HG03439 (cell line): ENCODE measurements at regions not wholly inside any gene's neighbourhood (a gene's known extent, or its start where the extent isn't known, plus 50 kb on each side); places are given as distances from the start of the nearest gene placed in this dataset.
"Not testable (repeated sequence)": the region's sequence is repeated elsewhere in the genome, so short reads cannot be mapped to it uniquely, and the experiment has no call there.

Source experiments
- ATAC-seq: cut with Tn5 transposase; IDR thresholded peaks from one replicate; pipeline ENCODE4 v1.9.1; 2021; ENCODE audit warnings: mild to moderate bottlenecking, moderate library complexity; ENCODE audit not compliant: unreplicated experiment

DNA sequence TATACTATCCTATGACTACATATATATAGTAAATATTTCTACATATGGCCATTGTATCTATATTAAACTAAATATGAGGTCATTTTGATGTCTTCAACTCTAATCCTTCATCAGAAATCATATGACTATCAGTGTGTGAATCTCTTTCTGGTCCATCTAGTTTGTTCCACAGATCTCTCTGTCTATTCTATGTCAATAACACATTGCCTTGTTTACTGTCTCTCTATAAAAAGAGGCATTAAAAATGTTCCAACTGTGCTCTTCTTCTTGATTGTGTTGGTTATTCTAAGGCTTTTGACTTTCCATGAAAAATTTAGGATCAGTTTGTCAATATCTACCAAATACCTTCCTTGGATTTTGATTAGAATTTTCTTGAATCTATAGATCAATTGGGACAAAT lies 338.3 kb upstream of the FSTL5 start:
- ATAC-seq = no peak

DNA sequence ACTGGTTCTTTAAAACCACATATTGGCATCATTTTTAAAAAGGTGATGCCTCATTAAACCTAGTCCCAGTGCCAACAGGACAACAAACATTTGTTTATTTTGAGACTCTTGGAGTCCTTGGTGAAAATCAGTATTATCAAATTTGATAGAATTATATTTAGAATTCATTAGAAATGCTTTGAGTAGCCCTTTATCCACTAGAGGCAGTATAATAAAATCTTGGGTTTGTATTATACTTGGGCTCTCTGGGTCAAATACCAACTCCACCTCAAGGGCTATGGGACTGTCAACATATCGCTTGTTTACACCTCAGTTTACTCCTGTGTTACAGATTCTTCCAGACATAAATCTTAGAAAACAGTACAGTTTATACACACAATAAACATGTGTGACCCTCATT lies 335.7 kb upstream of the FSTL5 start:
- ATAC-seq = no peak

DNA sequence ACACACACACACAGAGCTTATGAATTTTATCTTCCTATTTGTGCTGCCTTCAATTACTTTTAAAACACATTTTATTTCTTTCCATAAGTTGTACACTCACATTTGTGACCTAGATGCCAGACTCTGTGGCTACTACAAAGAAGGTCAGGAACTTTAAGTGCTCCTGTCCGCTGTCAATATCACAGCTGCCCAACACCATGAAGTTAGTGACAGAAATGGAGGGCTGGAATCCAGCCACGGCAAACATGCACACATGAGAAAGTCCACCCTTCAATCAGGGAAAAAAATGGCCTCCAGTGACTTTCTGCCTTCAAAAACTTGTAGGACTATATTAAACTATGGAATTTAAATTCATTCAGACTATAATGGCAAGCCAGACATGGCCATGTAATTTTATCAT lies 334.4 kb upstream of the FSTL5 start:
- ATAC-seq = no peak

DNA sequence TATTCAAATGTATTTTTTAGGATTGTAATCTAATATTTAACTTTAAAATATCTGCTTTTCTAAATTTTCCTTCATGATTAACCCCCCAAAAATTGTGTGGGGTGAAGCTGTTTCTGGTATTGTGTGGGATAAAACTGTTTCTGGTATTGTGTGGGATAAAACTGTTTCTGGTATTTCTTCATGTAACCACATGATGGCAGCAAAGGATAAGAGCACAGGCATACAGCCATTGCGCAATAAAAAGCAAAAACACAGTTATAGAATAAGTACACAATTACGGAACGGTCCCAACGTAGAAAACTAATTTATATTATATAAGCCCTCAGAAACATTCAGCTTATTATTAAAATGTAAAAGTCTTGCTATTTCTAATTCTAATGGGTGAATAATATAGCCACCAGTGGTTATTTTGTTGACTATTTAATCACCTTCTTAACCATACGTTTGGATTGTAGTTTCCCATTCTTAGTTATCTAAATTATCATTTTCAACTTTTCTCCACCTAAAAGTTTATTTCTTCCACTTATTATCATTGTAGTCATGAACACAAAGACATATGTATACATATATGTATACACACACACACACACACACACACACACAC lies 333.9 kb upstream of the FSTL5 start:
- ATAC-seq = peak; percentile 82

DNA sequence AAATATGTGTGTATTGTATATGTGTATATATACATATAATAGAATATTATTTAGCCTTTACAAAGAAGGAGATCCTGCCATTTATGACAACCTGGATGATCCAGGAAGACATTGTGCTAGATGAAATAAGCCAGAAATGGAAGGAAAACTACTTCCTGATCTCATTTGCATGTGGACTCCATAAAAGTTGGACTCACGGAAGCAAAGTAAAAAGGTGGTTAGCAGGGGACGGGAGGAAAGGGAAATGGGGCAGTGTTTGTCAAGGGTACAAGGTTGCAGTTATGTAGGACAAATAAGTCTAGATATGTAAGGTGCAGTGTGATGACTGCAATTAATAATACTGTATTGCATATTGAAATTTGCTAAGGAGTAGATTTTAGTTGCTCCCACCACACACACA lies 331.1 kb upstream of the FSTL5 start:
- no peak for ATAC-seq

DNA sequence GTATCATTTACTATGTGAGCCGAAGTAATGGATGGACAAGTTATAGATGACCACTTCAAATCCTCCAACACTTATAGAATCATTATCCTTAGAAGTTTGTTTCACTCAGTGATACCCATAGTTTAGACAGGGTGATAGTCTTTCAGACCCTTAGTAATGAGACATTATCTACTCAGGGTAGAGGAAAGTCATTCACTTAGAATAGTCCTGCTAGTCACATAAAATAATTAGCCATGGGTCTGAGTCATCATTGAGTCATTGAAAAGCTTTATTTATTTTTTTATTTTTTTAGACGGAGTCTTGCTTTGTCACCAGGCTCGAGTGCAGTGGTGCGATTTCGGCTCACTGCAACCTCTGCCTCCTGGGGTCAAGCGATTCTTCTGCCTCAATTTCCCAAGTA lies 321.7 kb upstream of the FSTL5 start:
- no peak for ATAC-seq

DNA sequence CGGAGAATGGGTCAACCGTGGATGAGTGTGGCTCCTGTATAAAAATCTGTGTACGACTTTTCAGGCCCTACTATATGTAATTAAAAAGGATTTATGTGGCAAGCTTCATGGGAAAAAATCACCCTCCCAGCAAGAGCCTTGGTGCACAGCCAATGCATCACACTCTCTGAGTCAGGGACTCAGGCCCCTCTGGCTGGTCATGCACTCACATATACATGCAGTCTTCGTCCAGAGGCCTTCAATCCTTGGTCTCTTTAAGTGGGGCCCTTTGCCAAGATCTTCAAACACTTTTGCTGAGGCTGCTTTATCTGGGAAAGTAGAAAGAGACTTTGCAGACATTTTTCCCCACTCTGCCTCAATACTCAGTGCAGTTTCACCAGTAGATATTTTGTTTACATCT lies 311.4 kb upstream of the FSTL5 start:
- ATAC-seq = no peak

DNA sequence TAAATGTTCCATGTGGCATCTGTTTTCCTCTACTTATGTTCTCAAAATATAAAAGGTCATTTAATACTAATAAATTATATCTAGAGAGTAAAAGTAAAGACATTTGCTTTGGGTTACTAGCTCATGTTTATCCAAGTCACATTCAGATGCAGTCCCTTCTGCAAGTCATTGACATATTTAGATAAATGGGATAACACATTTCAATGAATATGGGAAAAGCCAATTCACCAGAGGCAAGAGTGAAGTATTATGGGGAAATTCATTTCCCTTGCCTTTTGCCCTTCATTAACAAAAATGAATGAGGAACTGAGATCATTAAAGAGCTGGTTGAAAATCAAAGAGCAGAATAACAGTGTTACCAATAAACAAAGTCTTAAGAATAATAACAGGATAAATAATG lies 306.2 kb upstream of the FSTL5 start:
- ATAC-seq = no peak

DNA sequence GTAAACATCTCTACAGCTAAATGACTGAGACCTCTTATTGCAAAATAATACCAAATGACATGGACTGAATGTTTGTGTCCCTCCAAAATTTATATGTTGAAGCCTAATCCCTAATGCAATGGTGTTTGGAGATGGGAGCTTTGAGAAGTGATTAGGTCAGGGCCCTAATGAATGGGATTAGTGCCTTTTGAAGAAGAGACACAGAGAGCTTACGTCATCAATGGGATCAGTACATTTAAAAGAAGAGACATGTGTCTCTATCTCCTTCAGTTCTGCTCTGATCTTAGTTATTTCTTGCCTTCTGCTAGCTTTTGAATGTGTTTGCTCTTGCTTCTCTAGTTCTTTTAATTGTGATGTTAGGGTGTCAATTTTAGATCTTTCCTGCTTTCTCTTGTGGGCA lies 301.6 kb upstream of the FSTL5 start:
- not testable (repeated sequence) for ATAC-seq

DNA sequence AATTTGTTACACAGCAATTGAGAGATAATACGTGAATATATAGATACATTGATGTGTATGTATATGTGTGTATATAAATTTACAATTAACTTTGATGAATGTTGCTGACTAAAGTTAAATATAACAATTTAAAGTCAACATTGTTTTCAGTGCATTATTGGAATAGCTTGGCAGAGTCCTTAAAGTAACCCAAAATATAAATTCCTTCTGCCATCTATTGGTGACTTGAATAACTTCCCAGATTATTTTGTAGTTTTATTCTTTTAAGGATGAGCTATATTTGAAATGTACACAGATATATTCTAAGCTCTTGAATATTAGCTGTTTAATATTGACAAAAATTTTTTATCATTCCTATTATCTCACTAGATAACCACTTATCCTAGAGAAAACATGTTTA lies 298.2 kb upstream of the FSTL5 start:
- ATAC-seq = no peak

DNA sequence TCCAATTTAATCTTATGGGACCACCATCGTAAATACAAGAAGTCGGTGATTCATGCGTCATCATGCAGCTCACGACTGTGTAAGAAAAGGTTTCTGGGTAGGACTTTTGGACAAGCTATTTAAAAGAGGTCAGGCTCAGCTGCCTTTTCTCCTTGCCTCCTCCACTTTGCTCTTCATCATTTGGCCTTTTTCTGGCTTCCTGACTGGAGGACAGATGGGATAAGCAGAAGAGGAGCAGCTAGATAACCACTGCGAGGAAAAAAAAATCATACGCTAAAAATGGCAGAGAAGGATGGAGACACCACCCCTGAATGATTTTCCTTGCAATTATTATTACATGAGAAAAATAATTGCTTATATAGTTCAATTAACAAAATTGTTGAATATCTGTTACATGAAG lies 294.3 kb upstream of the FSTL5 start:
- ATAC-seq = no peak

DNA sequence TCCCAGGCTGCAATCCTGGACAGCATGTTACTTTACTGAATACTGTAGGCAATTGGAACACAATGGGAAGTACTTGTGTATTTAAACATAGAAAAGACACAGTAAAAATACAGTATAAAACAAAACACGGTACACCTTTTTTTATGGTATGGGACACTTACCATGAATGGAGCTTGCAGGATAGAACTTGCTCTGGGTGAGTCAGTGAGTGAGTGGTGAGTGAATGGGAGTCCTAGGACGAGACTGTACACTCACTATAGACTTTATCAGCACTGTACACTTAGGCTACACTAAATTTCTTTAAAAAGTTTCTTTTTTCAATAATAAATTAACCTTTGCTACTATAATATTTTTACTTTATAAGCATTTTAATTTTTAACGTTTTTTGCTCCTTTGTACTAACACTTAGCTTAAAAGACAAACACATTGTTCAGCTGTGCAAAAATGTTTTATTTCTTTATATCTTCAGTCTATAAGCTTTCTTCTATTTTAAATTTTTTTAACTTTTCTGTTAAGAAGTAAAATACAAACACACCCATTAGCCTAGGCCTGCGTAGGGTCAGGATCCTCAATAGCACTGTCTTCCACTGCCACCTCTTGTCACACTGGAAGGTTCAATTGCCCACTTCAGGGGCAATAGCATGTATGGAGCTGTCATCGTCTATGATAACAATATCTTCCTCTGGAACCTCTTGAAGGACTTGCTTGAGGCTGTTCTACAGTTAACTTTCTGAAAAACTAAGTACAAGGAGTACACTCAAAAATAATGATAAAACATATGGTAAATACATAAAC lies 293.5 kb upstream of the FSTL5 start:
- no peak for ATAC-seq

DNA sequence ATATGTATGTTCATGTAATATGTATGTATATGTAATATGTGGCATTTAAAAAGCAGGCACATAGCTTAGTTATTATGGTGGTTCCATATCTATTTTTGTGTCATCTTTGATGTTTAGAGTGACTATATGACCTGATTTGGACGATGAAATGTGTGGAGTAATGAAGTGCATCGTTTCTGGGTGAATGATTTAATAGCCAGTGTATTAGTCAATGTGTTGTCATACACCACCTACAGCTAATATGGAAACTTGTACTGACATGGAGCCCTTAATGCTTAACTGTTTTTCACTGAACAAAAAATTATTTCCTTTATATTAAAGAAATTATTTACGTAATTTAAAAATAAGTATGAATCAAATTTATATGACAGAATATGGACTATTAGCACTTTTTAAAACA lies 292.3 kb upstream of the FSTL5 start:
- ATAC-seq = no peak

DNA sequence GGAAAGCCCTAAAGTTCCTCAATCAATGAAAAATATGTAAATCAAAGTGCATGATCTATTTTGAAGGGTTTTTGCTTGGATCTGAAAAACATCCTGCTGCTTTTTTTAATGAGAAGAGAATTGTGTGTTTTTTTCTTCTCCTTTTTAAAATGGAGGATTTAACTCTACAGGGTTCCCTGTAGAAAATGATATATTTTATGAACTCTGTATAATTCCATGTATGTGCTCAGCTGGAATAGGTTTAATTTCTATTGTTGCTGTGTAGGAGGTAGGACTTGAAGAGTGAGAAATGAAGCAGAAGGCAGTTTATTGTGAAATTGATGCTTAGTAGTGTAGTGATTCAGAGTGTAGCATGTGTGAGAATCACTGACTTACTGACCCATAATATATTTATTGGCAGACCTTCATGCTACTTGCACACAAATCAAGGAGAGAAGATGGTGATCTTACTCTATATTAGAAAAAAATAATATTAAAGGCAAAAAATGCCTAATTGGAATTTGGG lies 286.8 kb upstream of the FSTL5 start:
- no peak for ATAC-seq

DNA sequence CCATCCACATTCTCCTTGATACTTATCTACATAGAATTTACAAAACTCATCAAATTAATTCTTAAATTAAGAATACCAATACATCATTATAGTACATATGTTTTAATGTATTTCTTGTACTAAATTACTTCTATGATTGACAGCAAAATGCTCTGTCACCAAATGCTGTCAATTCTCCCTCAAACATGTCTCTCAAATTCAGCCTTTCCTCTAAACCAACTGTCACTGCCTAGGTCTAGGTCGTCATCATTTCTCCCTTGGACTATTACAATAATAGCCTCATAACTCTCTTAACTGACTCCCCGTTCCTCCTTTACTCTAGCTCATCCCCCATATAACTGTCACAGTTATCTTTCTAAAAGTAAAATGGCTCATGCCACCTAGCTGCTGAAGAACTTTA lies 279.7 kb upstream of the FSTL5 start:
- ATAC-seq = no peak

DNA sequence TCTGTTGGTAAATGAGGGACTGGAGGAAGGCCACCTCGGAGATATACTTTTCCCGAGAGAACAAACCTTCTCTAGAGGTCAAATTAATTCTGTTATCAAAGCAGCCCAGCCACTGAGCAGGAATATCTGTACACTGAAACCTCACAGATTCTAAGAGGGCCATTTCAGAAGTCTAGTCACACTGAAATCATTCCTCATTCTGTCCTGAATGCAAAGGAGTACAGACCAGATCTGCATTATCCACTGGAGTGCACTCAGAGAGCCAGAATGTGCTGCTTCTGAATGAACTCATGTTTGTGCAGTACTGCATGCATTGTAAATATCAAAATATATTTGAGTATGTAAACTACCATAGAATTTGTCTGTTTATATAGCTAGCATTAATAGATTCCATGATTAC lies 278.3 kb upstream of the FSTL5 start:
- ATAC-seq = no peak

DNA sequence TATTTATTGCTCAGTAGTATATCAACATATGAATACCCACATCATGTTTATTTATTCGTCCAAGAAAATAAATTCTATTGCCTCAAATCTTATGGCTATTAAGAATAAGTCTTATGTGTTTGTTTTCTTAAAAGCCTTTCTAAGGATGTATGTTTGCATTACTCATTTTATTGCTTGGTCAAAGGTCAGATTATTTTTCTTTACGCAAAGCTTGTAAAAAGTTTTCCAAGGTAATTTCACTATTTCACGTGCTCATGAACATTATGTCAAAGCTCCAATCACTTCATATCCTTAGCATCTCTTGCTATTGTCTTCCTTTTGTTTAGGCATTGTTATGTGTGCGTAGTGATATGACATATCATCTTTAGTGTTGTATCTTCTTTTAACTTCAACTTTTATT lies 258.5 kb upstream of the FSTL5 start:
- ATAC-seq = no peak

DNA sequence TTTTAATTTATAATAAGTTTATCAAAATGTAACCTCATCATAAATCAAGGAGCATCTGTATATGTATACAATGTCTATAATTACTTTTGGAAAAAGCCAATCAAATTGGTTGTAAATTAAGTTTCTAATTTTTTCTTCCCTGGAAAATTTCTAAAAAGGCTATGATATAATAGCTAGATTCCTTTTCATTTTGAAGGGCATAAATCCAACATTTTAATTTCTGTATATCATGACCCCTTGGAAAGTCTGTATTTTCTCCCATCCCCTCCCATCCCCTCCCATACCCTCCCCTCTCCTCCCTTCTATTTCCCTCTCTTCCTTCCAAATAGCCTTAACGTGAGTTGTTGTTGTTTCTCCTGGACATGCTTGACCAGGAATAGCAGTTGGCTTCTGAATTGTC lies 247.1 kb upstream of the FSTL5 start:
- no peak for ATAC-seq

DNA sequence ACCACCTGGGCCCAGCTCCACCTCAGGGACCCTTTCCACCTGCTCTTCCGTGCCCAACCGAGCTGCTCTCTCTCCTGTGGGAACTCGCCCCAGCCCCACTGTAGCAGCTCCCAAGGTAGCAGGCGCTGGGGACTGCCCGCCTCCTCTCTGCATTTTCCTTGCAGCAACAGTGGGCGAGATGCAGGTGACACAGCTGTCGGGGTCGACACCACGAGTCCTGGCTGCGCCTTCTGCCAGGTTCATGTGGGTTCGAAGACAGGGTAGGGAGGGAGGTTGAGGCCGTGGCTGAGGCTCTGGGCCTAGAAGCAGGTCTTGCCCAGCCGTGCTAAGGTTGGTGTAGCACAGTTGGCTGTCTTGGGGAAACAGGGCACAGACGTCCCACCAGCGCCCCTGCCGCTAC lies 245.2 kb upstream of the FSTL5 start:
- no peak for ATAC-seq

DNA sequence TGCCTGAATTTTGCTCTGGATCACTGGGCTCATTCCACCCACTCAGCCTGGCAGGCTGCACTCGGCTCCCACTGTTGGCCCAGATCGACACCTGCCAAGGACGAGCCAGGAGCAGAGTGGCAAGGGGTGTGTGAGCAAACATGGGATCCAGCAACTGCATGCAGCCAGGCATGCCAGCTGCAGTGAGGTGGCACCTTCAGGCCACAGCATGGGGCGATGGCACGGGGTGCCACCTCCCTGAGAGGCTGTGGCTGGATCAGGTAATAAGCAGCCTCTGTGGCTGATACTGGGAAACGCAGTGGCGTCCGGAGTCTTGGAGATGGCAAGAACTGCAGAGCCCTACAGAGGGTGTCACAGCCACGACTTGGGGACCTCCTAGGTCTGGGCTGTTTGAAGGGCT lies 244.5 kb upstream of the FSTL5 start:
- ATAC-seq = no peak

DNA sequence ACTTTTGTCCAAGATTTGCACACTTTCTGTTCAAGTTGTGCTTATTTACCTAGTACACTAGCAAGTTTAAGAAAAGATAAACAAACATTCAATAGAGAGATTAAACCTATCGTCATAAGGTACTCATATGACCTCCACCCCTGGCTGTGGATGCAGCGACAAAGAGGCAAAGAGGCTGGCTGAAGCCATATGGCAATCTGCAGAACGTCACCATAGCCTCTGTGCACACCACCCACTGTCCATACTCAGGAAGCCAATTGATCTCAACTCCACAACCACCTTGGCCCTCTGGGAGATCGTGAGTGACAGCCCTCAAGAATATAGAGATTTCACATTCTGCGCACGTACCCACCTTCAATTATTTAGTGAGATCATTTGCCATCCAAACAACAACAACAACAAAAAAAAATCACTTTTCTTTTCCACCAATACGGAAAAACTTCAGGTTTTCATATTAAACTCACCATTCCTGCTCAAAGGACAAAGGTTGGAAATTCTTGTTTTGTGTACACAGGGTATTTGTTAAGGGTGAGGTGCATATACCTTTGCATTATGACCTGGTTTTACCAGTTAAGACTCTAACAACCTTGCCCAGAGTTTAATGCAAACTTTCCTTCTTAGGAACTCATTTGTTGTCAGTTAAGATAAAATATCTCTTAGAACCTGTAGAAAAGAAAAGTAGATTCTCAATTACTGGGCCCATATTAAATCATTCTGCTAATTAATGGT lies 243.0 kb upstream of the FSTL5 start:
- ATAC-seq = no peak

DNA sequence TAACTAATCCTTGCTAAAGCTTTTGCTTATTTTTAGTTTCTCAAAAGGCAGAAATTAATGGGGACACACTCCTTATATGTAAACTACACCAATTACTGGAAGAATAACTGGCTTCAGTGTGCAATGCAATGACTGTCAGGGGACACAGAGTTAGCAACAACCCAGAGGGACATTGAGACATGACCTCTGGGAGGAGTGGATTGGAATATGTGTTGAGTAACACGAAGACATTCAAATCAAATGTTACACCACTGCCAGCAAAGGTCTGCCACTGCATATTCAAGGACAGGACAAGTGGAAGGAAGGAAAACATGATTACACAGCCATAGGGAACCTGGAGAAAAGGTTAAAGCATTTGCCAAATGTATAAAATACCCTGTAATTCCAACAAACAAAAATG lies 240.1 kb upstream of the FSTL5 start:
- ATAC-seq = no peak
